Right lobe of liver (tissue), 6 donors: ENCODE measurements at regions not wholly inside any gene's neighbourhood (a gene's known extent, or its start where the extent isn't known, plus 50 kb on each side); places are given as distances from the start of the nearest gene placed in this dataset.

Experiments
- ATAC-seq, 4 donors: fragments of 200-7000 bp; cut with Tn5 transposase; one replicate each; pipeline ENCODE4 v1.9.1; 2020; ENCODE audit warnings: mild to moderate bottlenecking in 4 of 4, moderate library complexity in 4 of 4
- DNase-seq, 3 donors: peaks; one replicate each; pipeline ENCODE4 v3.0.0-alpha.2; 2020
- H3K27ac ChIP-seq, 3 donors: fragments of 200-600 bp; one replicate each; pipeline ENCODE4 v1.8.0; 2022
- H3K27me3 ChIP-seq, 2 donors: fragments of 200-600 bp; one replicate each; pipeline ENCODE4 v1.8.0; 2022
- H3K36me3 ChIP-seq, 4 donors: fragments of 200-600 bp; sonication (generic) in 1 of 4; one replicate each; pipeline versions ENCODE4 v1.5.1 to v1.8.0; 2017 to 2022; ENCODE audit warnings: control low read depth in 1 of 4
- H3K4me1 ChIP-seq, 4 donors: fragments of 200-600 bp; sonication (generic) in 1 of 4; one replicate each; pipeline versions ENCODE4 v1.5.1 to v1.8.0; 2017 to 2022; ENCODE audit warnings: control low read depth in 1 of 4
- H3K4me3 ChIP-seq, 3 donors: fragments of 200-600 bp; one replicate each; pipeline ENCODE4 v1.8.0; 2022
- H3K9me3 ChIP-seq, 4 donors: fragments of 200-600 bp; sonication (generic) in 1 of 4; one replicate each; pipeline versions ENCODE4 v1.5.1 to v1.8.0; 2017 to 2022; ENCODE audit warnings: control low read depth in 1 of 4
- POLR2A ChIP-seq: fragments of 450-650 bp; IDR thresholded peaks from one replicate; pipeline ENCODE4 v1.6.1; 2017; ENCODE audit warnings: antibody characterized with exemption, mild to moderate bottlenecking
- WGBS: methylation state at CpG from one replicate; pipeline ENCODE4 v1.1.6; 2018; ENCODE audit warnings: low coverage, low lambda C conversion rate; ENCODE audit not compliant: insufficient coverage; ENCODE audit errors: missing lambda C conversion rate; 5-methylcytosine and 5-hydroxymethylcytosine counted together
- intact Hi-C, 2 donors: fragments of 100-400 bp; cut with DNase I; formaldehyde crosslinking; loops; one replicate each; pipeline versions ENCODE4 v1.11.2 to v1.14.1; 2022
- TF ChIP-seq, protein P1 (sequence below), 4 donors: fragments of 200-600 bp in 3 of 4; fragments of 450-650 bp in 1 of 4; IDR thresholded peaks; one replicate each; pipeline versions ENCODE4 v1.5.1 to v1.8.0; 2016 to 2022; ENCODE audit warnings: antibody characterized with exemption in 4 of 4, mild to moderate bottlenecking in 2 of 4
- donor health status: DM: no; HTN: yes; CAD: no.
- donor health status: DM: no; HTN: no; CAD: no.
- donor health status: DM: no; HTN: no; CAD: no.
- donor health status: DM: no; HTN: yes; CAD: no.
- donor health status: DM: no; HTN: yes; CAD: no.

DNA sequence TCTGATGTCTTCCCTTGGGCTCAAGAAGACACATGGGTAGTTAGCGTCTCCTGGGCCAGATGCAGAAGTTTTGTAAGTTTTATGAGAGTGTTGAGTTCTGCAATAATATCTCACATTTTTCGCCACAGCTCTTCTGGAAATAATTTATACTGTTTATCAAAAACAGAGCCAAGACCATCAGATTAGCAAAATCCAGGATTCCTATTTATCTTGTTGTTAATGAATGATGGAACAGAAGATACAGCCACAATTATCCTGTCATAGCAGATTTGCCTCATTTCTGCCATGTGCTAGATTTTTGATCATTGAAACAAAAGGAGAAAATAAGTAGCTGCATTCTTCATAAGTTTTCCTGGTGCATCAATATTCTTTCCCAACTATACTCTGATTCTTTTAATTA lies 1048.6 kb upstream of the KLHL29 start:
- Histone ChIP-seq H3K4me1 (no peaks in the 10 kb centered on the region), H3K9me3 (no peaks in the 10 kb centered on the region), H3K4me3 (no peak overlapping the region), H3K36me3 (no peaks in the 10 kb centered on the region), H3K27ac (no peak overlapping the region), H3K27me3 (no peaks in the 10 kb centered on the region)
- WGBS, result 82% methylated on average over 2 of the region's 2 CpGs
- no peak for TF ChIP-seq POLR2A
- TF ChIP-seq, protein P1, sequence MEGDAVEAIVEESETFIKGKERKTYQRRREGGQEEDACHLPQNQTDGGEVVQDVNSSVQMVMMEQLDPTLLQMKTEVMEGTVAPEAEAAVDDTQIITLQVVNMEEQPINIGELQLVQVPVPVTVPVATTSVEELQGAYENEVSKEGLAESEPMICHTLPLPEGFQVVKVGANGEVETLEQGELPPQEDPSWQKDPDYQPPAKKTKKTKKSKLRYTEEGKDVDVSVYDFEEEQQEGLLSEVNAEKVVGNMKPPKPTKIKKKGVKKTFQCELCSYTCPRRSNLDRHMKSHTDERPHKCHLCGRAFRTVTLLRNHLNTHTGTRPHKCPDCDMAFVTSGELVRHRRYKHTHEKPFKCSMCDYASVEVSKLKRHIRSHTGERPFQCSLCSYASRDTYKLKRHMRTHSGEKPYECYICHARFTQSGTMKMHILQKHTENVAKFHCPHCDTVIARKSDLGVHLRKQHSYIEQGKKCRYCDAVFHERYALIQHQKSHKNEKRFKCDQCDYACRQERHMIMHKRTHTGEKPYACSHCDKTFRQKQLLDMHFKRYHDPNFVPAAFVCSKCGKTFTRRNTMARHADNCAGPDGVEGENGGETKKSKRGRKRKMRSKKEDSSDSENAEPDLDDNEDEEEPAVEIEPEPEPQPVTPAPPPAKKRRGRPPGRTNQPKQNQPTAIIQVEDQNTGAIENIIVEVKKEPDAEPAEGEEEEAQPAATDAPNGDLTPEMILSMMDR (IDR thresholded peaks at IDR 0.05), result no peak
- DNase-seq, result no peak
- intact Hi-C loops, result no loop called here
- ATAC-seq, result no peak

- TF ChIP-seq, protein P1 (IDR thresholded peaks at IDR 0.05), result no peak
- TF ChIP-seq POLR2A, result no peak
- Histone ChIP-seq H3K36me3 (no peaks in the 10 kb centered on the region), H3K9me3 (no peaks in the 10 kb centered on the region), H3K4me1 (no peaks in the 10 kb centered on the region), H3K4me3 (no peak overlapping the region), H3K27ac (no peak overlapping the region), H3K27me3 (no peaks in the 10 kb centered on the region)
- no peak for ATAC-seq
- no peak for DNase-seq
- intact Hi-C loops, result no loop called here
- 78% methylated on average over 2 of the region's 2 CpGs for WGBS
Measured at GRCh38 chr2:22340716-22341115, 1044.3 kb upstream of the KLHL29 start.

GRCh38 chr2:22347306-22347705 lies 1037.7 kb upstream of the KLHL29 start:
- Histone ChIP-seq H3K36me3 (no peaks in the 10 kb centered on the region), H3K9me3 (no peaks in the 10 kb centered on the region), H3K27me3 (no peaks in the 10 kb centered on the region), H3K4me3 (no peak overlapping the region), H3K4me1 (no peaks in the 10 kb centered on the region), H3K27ac (no peak overlapping the region)
- no peak for TF ChIP-seq POLR2A
- TF ChIP-seq, protein P1 (IDR thresholded peaks at IDR 0.05), result no peak
- intact Hi-C loops, result no loop called here
- WGBS, result 57% methylated on average over 2 of the region's 2 CpGs
- ATAC-seq (no peak), DNase-seq (no peak)

DNA sequence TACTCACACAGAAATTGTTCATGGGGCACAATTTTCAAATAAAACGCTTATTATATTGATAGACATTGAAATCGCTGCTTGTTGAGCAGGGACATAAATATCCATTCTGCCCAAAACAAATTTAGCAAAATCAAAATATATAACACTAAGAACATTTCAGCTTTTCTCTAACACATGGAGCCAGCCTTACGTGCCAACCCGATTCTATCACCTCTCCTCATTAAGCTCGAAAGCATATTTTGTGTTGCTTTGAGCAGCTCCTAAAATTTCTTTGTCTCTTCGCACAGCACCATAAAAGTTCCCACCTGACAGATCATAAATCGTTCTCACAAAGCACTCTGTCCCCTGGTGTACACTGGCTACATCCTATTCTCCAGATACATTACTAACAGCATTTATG lies 1034.4 kb upstream of the KLHL29 start:
- no peak for TF ChIP-seq POLR2A
- TF ChIP-seq, protein P1 (IDR thresholded peaks at IDR 0.05), result no peak
- H3K4me1 ChIP-seq, result no peaks in the 10 kb centered on the region
- DNase-seq, result no peak
- H3K27ac ChIP-seq, result no peak overlapping the region
- WGBS, result 77% methylated on average over 7 of the region's 7 CpGs
- ATAC-seq, result no peak
- no peaks in the 10 kb centered on the region for H3K36me3 ChIP-seq
- no peaks in the 10 kb centered on the region for H3K27me3 ChIP-seq
- no peaks in the 10 kb centered on the region for H3K9me3 ChIP-seq
- intact Hi-C loops, result no loop called here
- H3K4me3 ChIP-seq, result no peak overlapping the region

DNA sequence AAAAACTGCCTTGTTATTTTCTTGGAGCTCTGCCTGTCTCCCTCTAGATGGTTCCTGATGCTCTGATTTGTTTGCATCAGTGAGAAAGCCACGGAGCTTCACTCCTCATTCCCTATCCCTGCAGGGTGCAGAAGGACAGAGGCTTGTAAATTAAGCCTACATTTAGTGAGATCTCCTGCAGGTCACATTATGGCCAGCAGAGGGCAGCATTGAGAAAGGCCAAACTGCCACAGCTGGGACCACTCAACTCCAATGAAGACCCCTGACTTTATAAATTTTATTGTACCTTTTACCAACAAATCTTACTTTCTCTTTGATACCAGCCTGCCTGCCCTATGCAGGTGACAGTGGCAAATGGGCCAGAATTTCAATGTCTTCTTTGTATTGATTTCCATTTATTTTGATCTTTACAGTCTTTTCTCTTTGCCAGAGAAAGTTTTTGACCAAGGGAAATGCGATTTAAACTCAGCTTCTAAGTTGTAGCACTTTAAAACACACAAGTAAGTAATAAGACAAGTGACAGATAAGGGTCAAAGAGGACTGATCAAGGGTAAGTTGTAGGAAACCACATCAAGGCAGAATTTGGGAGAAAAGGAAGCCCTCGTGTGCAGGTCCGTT lies 1029.1 kb upstream of the KLHL29 start:
- Histone ChIP-seq H3K9me3 (no peaks in the 10 kb centered on the region), H3K4me1 (no peaks in the 10 kb centered on the region), H3K27ac (no peak overlapping the region), H3K4me3 (no peak overlapping the region), H3K27me3 (no peaks in the 10 kb centered on the region), H3K36me3 (no peaks in the 10 kb centered on the region)
- ATAC-seq, result peak; percentile 68 to 79 (median 76)
- WGBS, result 21% methylated on average over 3 of the region's 4 CpGs
- TF ChIP-seq, protein P1 (IDR thresholded peaks at IDR 0.05), result peak; percentile 76 to 88 (median 84)
- no peak for TF ChIP-seq POLR2A
- intact Hi-C loops, result no loop called here
- DNase-seq, result peak; percentile 41 to 65 (median 56)
